ENCODE measurements at regions not wholly inside any gene's neighbourhood (a gene's known extent, or its start where the extent isn't known, plus 50 kb on each side); places are given as distances from the start of the nearest gene placed in this dataset.

GRCh38 chr3:72476139-72476483 lies 372.1 kb downstream of the SHQ1 start:
- intact Hi-C loops (cut with DNase I), result no loop called here
- peak overlapping the region in 2 of 3 donors; percentile 56 to 68 for H3K27ac ChIP-seq
- no peaks in the 10 kb centered on the region for H3K36me3 ChIP-seq
- ATAC-seq (peak; percentile 19 to 53 (median 44)), DNase-seq (no peak)
- H3K27me3 ChIP-seq, result no peaks in the 10 kb centered on the region
- H3K4me3 ChIP-seq, result no peak overlapping the region
- no peak for TF ChIP-seq POLR2A (IDR thresholded peaks at IDR 0.05)
- no peak for TF ChIP-seq CTCF (IDR thresholded peaks at IDR 0.05)
- no peaks in the 10 kb centered on the region for H3K9me3 ChIP-seq
- peaks cover 0 to 21% (median 7%) of the 10 kb centered on the region in 4 donors for H3K4me1 ChIP-seq

GRCh38 chr3:72475258-72476138 lies 372.7 kb downstream of the SHQ1 start:
- H3K36me3 ChIP-seq, result no peaks in the 10 kb centered on the region
- peak; percentile 79 to 92 (median 84) for ATAC-seq
- WGBS (ENCODE audit: insufficient coverage, low coverage, low lambda C conversion rate, missing lambda C conversion rate), result 32% methylated on average over 8 of the region's 8 CpGs

GRCh38 chr3:72474775-72475174 lies 373.5 kb downstream of the SHQ1 start:
- WGBS (ENCODE audit: insufficient coverage, low coverage, low lambda C conversion rate, missing lambda C conversion rate), result 81% methylated on average over 2 of the region's 4 CpGs
- no peak for DNase-seq
- Histone ChIP-seq H3K9me3 (no peaks in the 10 kb centered on the region), H3K36me3 (no peaks in the 10 kb centered on the region), H3K4me1 (peaks cover 0 to 21% (median 7%) of the 10 kb centered on the region in 4 donors), H3K27me3 (no peaks in the 10 kb centered on the region), H3K4me3 (no peak overlapping the region), H3K27ac (peak overlapping the region in 2 of 3 donors; percentile 56 to 68)
- ATAC-seq, result no peak
- TF ChIP-seq POLR2A (IDR thresholded peaks at IDR 0.05) (no peak), CTCF (IDR thresholded peaks at IDR 0.05) (no peak)
- intact Hi-C loops (cut with DNase I), result no loop called here

More at GRCh38 chr3:72475258-72476138, 372.7 kb downstream of the SHQ1 start:
- TF ChIP-seq POLR2A (IDR thresholded peaks at IDR 0.05), result no peak
- no peak for TF ChIP-seq CTCF (IDR thresholded peaks at IDR 0.05)
- Histone ChIP-seq H3K27ac (peak overlapping the region; percentile 22 to 68 (median 56)), H3K4me3 (no peak overlapping the region), H3K4me1 (peaks cover 0 to 21% (median 7%) of the 10 kb centered on the region in 4 donors), H3K9me3 (no peaks in the 10 kb centered on the region), H3K27me3 (no peaks in the 10 kb centered on the region)
- DNase-seq, result no peak
- intact Hi-C loops (cut with DNase I), result no loop called here

- no peak for TF ChIP-seq CTCF (IDR thresholded peaks at IDR 0.05)
- no peak for TF ChIP-seq POLR2A (IDR thresholded peaks at IDR 0.05)
- no peak overlapping the region for H3K27ac ChIP-seq
- 65% methylated on average over 5 of the region's 5 CpGs for WGBS (ENCODE audit: insufficient coverage, low coverage, low lambda C conversion rate, missing lambda C conversion rate)
- DNase-seq (no peak), ATAC-seq (no peak)
- H3K9me3 ChIP-seq, result no peaks in the 10 kb centered on the region
- intact Hi-C loops (cut with DNase I), result no loop called here
- H3K4me3 ChIP-seq, result no peak overlapping the region
- peaks cover 0 to 21% (median 7%) of the 10 kb centered on the region in 4 donors for H3K4me1 ChIP-seq
- H3K27me3 ChIP-seq, result no peaks in the 10 kb centered on the region
- H3K36me3 ChIP-seq, result no peaks in the 10 kb centered on the region
Observed at GRCh38 chr3:72473156-72473555, 375.1 kb downstream of the SHQ1 start.

Data from right lobe of liver (tissue), 6 donors.